PC-9 (cell line): ENCODE measurements at regions not wholly inside any gene's neighbourhood (a gene's known extent, or its start where the extent isn't known, plus 50 kb on each side); places are given as distances from the start of the nearest gene placed in this dataset.

Source experiments
- BruUV-seq: library from RNA; stranded (reverse); fragments of 400-500 nt; replicated peaks from 2 replicates; lab custom pipeline; 2021; lab: Mats Ljungman, UMichigan
- CTCF ChIA-PET: fragments of 300-600 bp; sonication (Branson Sonifier 250); formaldehyde crosslinking; loops from one replicate; lab custom pipeline; 2022; ENCODE audit warnings: antibody characterized with exemption; lab: Charles Lee
- POLR2A ChIA-PET: fragments of 300-600 bp; sonication (Branson Sonifier 250); formaldehyde crosslinking; loops from one replicate; lab custom pipeline; 2022; ENCODE audit warnings: antibody characterized with exemption; ENCODE audit not compliant: unreplicated experiment; lab: Charles Lee
- DNase-seq, 2 experiments: peaks; one replicate each; pipeline versions ENCODE4 v3.0.0 to v3.0.0-alpha.2; 2015 to 2022; ENCODE audit warnings: mixed read lengths in 1 of 2
- H2AFZ ChIP-seq: fragments of 200-600 bp; sonication (generic); 2 replicates; pipeline ENCODE4 v1.8.1; 2017; ENCODE audit warnings: antibody characterized with exemption
- H3F3A ChIP-seq: fragments of 200-600 bp; sonication (generic); 2 replicates; pipeline ENCODE4 v1.8.1; 2017; ENCODE audit warnings: antibody characterized with exemption, mild to moderate bottlenecking, low read depth; ENCODE audit not compliant: insufficient read depth
- H3K27ac ChIP-seq: fragments of 200-600 bp; sonication (generic); 2 replicates; pipeline ENCODE4 v1.6.1; 2016; ENCODE audit warnings: mixed run types
- H3K27me3 ChIP-seq: fragments of 200-600 bp; sonication (generic); 2 replicates; pipeline ENCODE4 v1.6.1; 2016; ENCODE audit warnings: low read depth, mixed run types; ENCODE audit not compliant: insufficient read depth
- H3K36me3 ChIP-seq: fragments of 200-600 bp; sonication (generic); 2 replicates; pipeline ENCODE4 v1.6.1; 2016; ENCODE audit warnings: low read depth, mixed run types
- H3K4me1 ChIP-seq: fragments of 200-600 bp; sonication (generic); replicated peaks from 2 replicates; pipeline ENCODE4 v1.6.1; 2016; ENCODE audit warnings: mixed run types; ENCODE audit not compliant: insufficient read depth
- H3K4me2 ChIP-seq: fragments of 200-600 bp; sonication (generic); 2 replicates; pipeline ENCODE4 v1.6.1; 2017; ENCODE audit warnings: mixed run types
- H3K4me3 ChIP-seq: fragments of 200-600 bp; sonication (generic); 2 replicates; pipeline ENCODE4 v1.6.1; 2016; ENCODE audit warnings: mixed run types
- H3K79me2 ChIP-seq: fragments of 200-600 bp; sonication (generic); 2 replicates; pipeline ENCODE4 v1.6.1; 2017; ENCODE audit warnings: low read depth, mixed run types
- H3K9me2 ChIP-seq: fragments of 200-600 bp; sonication (generic); 2 replicates; pipeline ENCODE4 v1.8.1; 2017; ENCODE audit warnings: mild to moderate bottlenecking; ENCODE audit not compliant: insufficient read depth
- H3K9me3 ChIP-seq: fragments of 200-600 bp; sonication (generic); 2 replicates; pipeline ENCODE4 v1.8.1; 2016; ENCODE audit warnings: low read depth; ENCODE audit not compliant: insufficient read depth
- H4K20me1 ChIP-seq: fragments of 200-600 bp; sonication (generic); 2 replicates; pipeline ENCODE4 v1.8.1; 2017; ENCODE audit not compliant: insufficient read depth
- CTCF ChIP-seq: fragments of 200-600 bp; sonication (generic); conservative IDR thresholded peaks from 2 replicates; pipeline ENCODE4 v1.6.1; 2017; ENCODE audit warnings: mixed run types, antibody characterized with exemption, mild to moderate bottlenecking, moderate library complexity
- EZH2 ChIP-seq: fragments of 200-600 bp; sonication (generic); IDR thresholded peaks from 2 replicates; pipeline ENCODE4 v1.8.0; 2017; ENCODE audit warnings: antibody characterized with exemption, low read depth
- intact Hi-C: fragments of 100-400 bp; cut with micrococcal nuclease; formaldehyde crosslinking; loops from one replicate; pipeline ENCODE4 v1.10.0; 2022; ENCODE audit not compliant: unreplicated experiment

DNA sequence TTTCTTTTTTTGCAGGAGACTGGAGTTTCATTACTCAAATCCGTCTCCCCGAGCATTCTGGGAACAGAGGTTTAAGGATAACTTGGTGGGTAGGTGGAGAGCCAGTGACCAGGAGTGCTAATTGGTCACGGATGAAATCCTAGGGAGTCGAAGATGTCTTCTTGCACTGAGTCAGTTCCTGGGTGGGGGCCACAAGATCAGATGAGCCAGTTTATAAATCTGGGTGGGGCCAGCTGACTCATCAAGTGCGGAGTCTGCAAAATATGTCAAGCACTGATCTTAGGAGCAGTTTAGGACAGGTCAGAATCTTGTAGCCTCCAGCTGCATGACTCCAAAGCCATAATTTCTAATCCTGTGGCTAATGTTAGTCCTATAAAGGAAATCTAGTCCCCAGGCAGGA is 741.3 kb downstream of the PCDH7 start:
- H3K4me3 ChIP-seq = no peak overlapping the region
- H4K20me1 ChIP-seq = no peaks in the 10 kb centered on the region
- H3K9me2 ChIP-seq = no peaks in the 10 kb centered on the region
- DNase-seq = peak; percentile 42 to 45
- TF ChIP-seq EZH2 (no peak), CTCF (no peak)
- no peaks in the 10 kb centered on the region for H3F3A ChIP-seq
- no peaks in the 10 kb centered on the region for H3K4me1 ChIP-seq
- no peaks in the 10 kb centered on the region for H3K79me2 ChIP-seq
- no peak overlapping the region for H3K27ac ChIP-seq
- intact Hi-C loops = no loop called here
- no peaks in the 10 kb centered on the region for H3K27me3 ChIP-seq
- ChIA-PET POLR2A (no interaction called here), CTCF (no interaction called here)
- BruUV-seq = no TSS peak
- H3K9me3 ChIP-seq = no peaks in the 10 kb centered on the region
- peak overlapping the region; percentile 43; the same call in 1 of the 2 replicates for H2AFZ ChIP-seq
- H3K4me2 ChIP-seq = no peak overlapping the region
- no peaks in the 10 kb centered on the region for H3K36me3 ChIP-seq

GRCh38 chr4:31467781-31468180 is 747.6 kb downstream of the PCDH7 start:
- no TSS peak for BruUV-seq
- H3K79me2 ChIP-seq = no peaks in the 10 kb centered on the region
- H3K4me1 ChIP-seq = no peaks in the 10 kb centered on the region
- no peak overlapping the region for H3K4me2 ChIP-seq
- no peak overlapping the region for H3K4me3 ChIP-seq
- no peaks in the 10 kb centered on the region for H4K20me1 ChIP-seq
- POLR2A ChIA-PET = no interaction called here
- no peak for DNase-seq
- H3F3A ChIP-seq = no peaks in the 10 kb centered on the region
- no peaks in the 10 kb centered on the region for H3K9me3 ChIP-seq
- intact Hi-C loops = no loop called here
- no peak overlapping the region for H2AFZ ChIP-seq
- H3K9me2 ChIP-seq = no peaks in the 10 kb centered on the region
- no peak for TF ChIP-seq CTCF
- no peak for TF ChIP-seq EZH2
- H3K36me3 ChIP-seq = no peaks in the 10 kb centered on the region
- CTCF ChIA-PET = no interaction called here
- H3K27me3 ChIP-seq = no peaks in the 10 kb centered on the region
- no peak overlapping the region for H3K27ac ChIP-seq

- H4K20me1 ChIP-seq = no peaks in the 10 kb centered on the region
- TF ChIP-seq CTCF (no peak), EZH2 (no peak)
- H2AFZ ChIP-seq = no peak overlapping the region
- no peaks in the 10 kb centered on the region for H3K27me3 ChIP-seq
- ChIA-PET POLR2A (interaction anchor here (0.7 kb wide), 1 partner anchor 506 kb away, joined by 7 read pairs; no protein-coding TSS in a partner anchor), CTCF (no interaction called here)
- no peaks in the 10 kb centered on the region for H3K79me2 ChIP-seq
- H3F3A ChIP-seq = no peaks in the 10 kb centered on the region
- DNase-seq = no peak
- H3K9me2 ChIP-seq = no peaks in the 10 kb centered on the region
- intact Hi-C loops = no loop called here
- no peak overlapping the region for H3K4me3 ChIP-seq
- H3K9me3 ChIP-seq = peaks cover 5% of the 10 kb centered on the region; the same call in 1 of the 2 replicates
- no peak overlapping the region for H3K27ac ChIP-seq
- no peaks in the 10 kb centered on the region for H3K36me3 ChIP-seq
- BruUV-seq = no TSS peak
- no peaks in the 10 kb centered on the region for H3K4me1 ChIP-seq
- no peak overlapping the region for H3K4me2 ChIP-seq
These were observed 754.1 kb downstream of the PCDH7 start for GRCh38 chr4:31474221-31474620.
